A673 (cell line): ENCODE measurements at regions not wholly inside any gene's neighbourhood (a gene's known extent, or its start where the extent isn't known, plus 50 kb on each side); places are given as distances from the start of the nearest gene placed in this dataset.

Experiments
- BruUV-seq: library from RNA; stranded (reverse); fragments of 400-500 nt; replicated peaks from 2 replicates; lab custom pipeline; 2021; lab: Mats Ljungman, UMichigan
- CTCF ChIA-PET: fragments of 300-600 bp; sonication (Branson Sonifier 250); formaldehyde crosslinking; loops from one replicate; lab custom pipeline; 2022; ENCODE audit warnings: antibody characterized with exemption; lab: Charles Lee
- POLR2A ChIA-PET: fragments of 300-600 bp; sonication (Branson Sonifier 250); formaldehyde crosslinking; loops from one replicate; lab custom pipeline; 2022; ENCODE audit warnings: antibody characterized with exemption; ENCODE audit not compliant: low non-redundant PET; lab: Charles Lee
- DNase-seq: peaks from one replicate; pipeline ENCODE4 v3.0.0-alpha.2; 2015; ENCODE audit warnings: low spot score
- H3K27ac ChIP-seq: fragments of 200-600 bp; sonication (generic); 2 replicates; pipeline ENCODE4 v1.5.1; 2016; ENCODE audit warnings: mixed run types, low read depth, mild to moderate bottlenecking, mixed read lengths, antibody characterized with exemption, low read length; ENCODE audit not compliant: poor library complexity, severe bottlenecking
- H3K27me3 ChIP-seq: fragments of 200-600 bp; sonication (generic); replicated peaks from 2 replicates; pipeline ENCODE4 v1.6.1; 2017; ENCODE audit warnings: mixed run types, low read depth, mild to moderate bottlenecking, mixed read lengths, antibody characterized with exemption, low read length; ENCODE audit not compliant: insufficient read depth, poor library complexity
- H3K36me3 ChIP-seq: fragments of 200-600 bp; sonication (generic); 2 replicates; pipeline ENCODE4 v1.6.1; 2016; ENCODE audit warnings: mixed run types, mild to moderate bottlenecking, mixed read lengths, antibody characterized with exemption, low read length; ENCODE audit not compliant: insufficient read depth, poor library complexity, severe bottlenecking
- H3K4me1 ChIP-seq: fragments of 200-600 bp; sonication (generic); 2 replicates; pipeline ENCODE4 v1.6.1; 2017; ENCODE audit warnings: mixed run types, mild to moderate bottlenecking, mixed read lengths, antibody characterized with exemption, low read length; ENCODE audit not compliant: insufficient read depth, poor library complexity, severe bottlenecking
- H3K4me3 ChIP-seq: fragments of 200-600 bp; sonication (generic); 2 replicates; pipeline ENCODE4 v1.5.1; 2016; ENCODE audit warnings: low read depth, mixed run types, mild to moderate bottlenecking, mixed read lengths, low read length; ENCODE audit not compliant: poor library complexity, severe bottlenecking
- H3K9me3 ChIP-seq: fragments of 200-600 bp; sonication (generic); 2 replicates; pipeline ENCODE4 v1.6.1; 2016; ENCODE audit warnings: mixed run types, low read depth, mild to moderate bottlenecking, mixed read lengths, antibody characterized with exemption, low read length; ENCODE audit not compliant: poor library complexity, severe bottlenecking
- CTCF ChIP-seq: fragments of 300-800, 200-600 bp; sonication (generic); conservative IDR thresholded peaks from 2 replicates; pipeline ENCODE4 v1.5.1; 2017; ENCODE audit warnings: low read depth, mild to moderate bottlenecking, antibody characterized with exemption, low read length, moderate library complexity, mixed read lengths
- EZH2 ChIP-seq: fragments of 200-600 bp; sonication (generic); IDR thresholded peaks from 2 replicates; pipeline ENCODE4 v1.6.1; 2017; ENCODE audit warnings: borderline replicate concordance, low read depth, mild to moderate bottlenecking, mixed read lengths, antibody characterized with exemption, low read length; ENCODE audit not compliant: poor library complexity, severe bottlenecking
- intact Hi-C: fragments of 100-400 bp; cut with micrococcal nuclease; formaldehyde crosslinking; loops from one replicate; pipeline ENCODE4 v1.10.0; 2022; ENCODE audit not compliant: unreplicated experiment

- intact Hi-C loops = no loop called here
- Histone ChIP-seq H3K9me3 (no peaks in the 10 kb centered on the region), H3K4me1 (no peaks in the 10 kb centered on the region), H3K36me3 (no peaks in the 10 kb centered on the region), H3K27me3 (peaks cover 4% of the 10 kb centered on the region), H3K27ac (no peak overlapping the region), H3K4me3 (no peak overlapping the region)
- no TSS peak for BruUV-seq
- ChIA-PET CTCF (no interaction called here), POLR2A (no interaction called here)
- no peak for DNase-seq
- TF ChIP-seq EZH2 = no peak
- TF ChIP-seq CTCF = no peak
These were observed 143.6 kb upstream of the WNT4 start for GRCh38 chr1:22286491-22286890.

- DNase-seq = no peak
- H3K36me3 ChIP-seq = no peaks in the 10 kb centered on the region
- CTCF ChIA-PET = no interaction called here
- H3K9me3 ChIP-seq = no peaks in the 10 kb centered on the region
- peaks cover 4% of the 10 kb centered on the region for H3K27me3 ChIP-seq
- POLR2A ChIA-PET = no interaction called here
- no peak overlapping the region for H3K4me3 ChIP-seq
- no peak for TF ChIP-seq CTCF
- TF ChIP-seq EZH2 = no peak
- no peak overlapping the region for H3K27ac ChIP-seq
- intact Hi-C loops = no loop called here
- no peaks in the 10 kb centered on the region for H3K4me1 ChIP-seq
- BruUV-seq = no TSS peak
These were observed 144.4 kb upstream of the WNT4 start for GRCh38 chr1:22287273-22287672.

GRCh38 chr1:22287946-22288520 lies 145.1 kb upstream of the WNT4 start:
- Histone ChIP-seq H3K27me3 (no peaks in the 10 kb centered on the region), H3K4me3 (no peak overlapping the region), H3K36me3 (no peaks in the 10 kb centered on the region), H3K27ac (no peak overlapping the region), H3K9me3 (no peaks in the 10 kb centered on the region), H3K4me1 (no peaks in the 10 kb centered on the region)
- ChIA-PET CTCF (no interaction called here), POLR2A (no interaction called here)
- no TSS peak for BruUV-seq
- DNase-seq = no peak
- intact Hi-C loops = no loop called here
- TF ChIP-seq CTCF (no peak), EZH2 (no peak)
